Spleen (tissue), 11 donors: ENCODE measurements at regions not wholly inside any gene's neighbourhood (a gene's known extent, or its start where the extent isn't known, plus 50 kb on each side); places are given as distances from the start of the nearest gene placed in this dataset.

Source experiments
- DNase-seq: peaks from one replicate; pipeline ENCODE4 v3.0.0-alpha.2; 2020
- H3K27ac ChIP-seq, 8 donors: fragments of 200-600 bp; sonication (generic) in 7 of 8; 1 replicate in 4 of 8; 2 replicates in 4 of 8; pipeline versions ENCODE4 v1.5.0 to v1.8.0; 2016 to 2021; ENCODE audit warnings: inconsistent platforms in 4 of 8, mild to moderate bottlenecking in 4 of 8, moderate library complexity in 1 of 8
- H3K27me3 ChIP-seq, 7 donors: fragments of 200-600 bp; sonication (generic) in 6 of 7; replicated peaks in 1 of 7; 1 replicate in 4 of 7; 2 replicates in 3 of 7; pipeline versions ENCODE4 v1.5.0 to v1.8.0; 2016 to 2021; ENCODE audit warnings: inconsistent platforms in 3 of 7, mild to moderate bottlenecking in 1 of 7
- H3K36me3 ChIP-seq, 6 donors: fragments of 200-600 bp; sonication (generic) in 5 of 6; 1 replicate in 4 of 6; 2 replicates in 2 of 6; pipeline versions ENCODE4 v1.5.0 to v1.8.0; 2016 to 2021; ENCODE audit warnings: inconsistent platforms in 2 of 6
- H3K4me1 ChIP-seq, 6 donors: fragments of 200-600 bp; sonication (generic) in 5 of 6; 1 replicate in 3 of 6; 2 replicates in 3 of 6; pipeline versions ENCODE4 v1.5.0 to v1.8.0; 2016 to 2021; ENCODE audit warnings: inconsistent platforms in 3 of 6
- H3K4me3 ChIP-seq, 8 donors: fragments of 200-600 bp; sonication (generic) in 7 of 8; 1 replicate in 4 of 8; 2 replicates in 4 of 8; pipeline versions ENCODE4 v1.5.0 to v1.8.0; 2016 to 2021; ENCODE audit warnings: inconsistent platforms in 4 of 8, mild to moderate bottlenecking in 4 of 8, moderate library complexity in 2 of 8
- H3K9me3 ChIP-seq, 8 donors: fragments of 200-600 bp; sonication (generic) in 7 of 8; 1 replicate in 4 of 8; 2 replicates in 4 of 8; pipeline versions ENCODE4 v1.5.0 to v1.8.0; 2016 to 2021; ENCODE audit warnings: inconsistent platforms in 4 of 8
- CTCF ChIP-seq, 11 experiments: fragments of 200-600 bp in 7 of 11; fragments of 450-650 bp in 4 of 11; sonication (generic) in 4 of 11; IDR thresholded peaks in 8 of 11; conservative IDR thresholded peaks in 3 of 11; 1 replicate in 7 of 11; 2 replicates in 4 of 11; pipeline versions ENCODE4 v1.4.0 to v1.8.0; 2016 to 2021; ENCODE audit warnings: antibody characterized with exemption in 11 of 11, inconsistent platforms in 4 of 11, mild to moderate bottlenecking in 1 of 11
- POLR2A ChIP-seq, 3 donors: fragments of 450-650 bp; IDR thresholded peaks; one replicate each; pipeline ENCODE4 v1.5.1; 2017; ENCODE audit warnings: antibody characterized with exemption in 3 of 3, mild to moderate bottlenecking in 1 of 3
- POLR2AphosphoS5 ChIP-seq, 3 donors: sonication (generic); formaldehyde crosslinking; IDR thresholded peaks; one replicate each; pipeline ENCODE4 v1.5.1; 2017; ENCODE audit warnings: antibody characterized with exemption in 3 of 3
- WGBS, 5 donors: extraction: QIAGEN DNeasy Blood & Tissue Kit in 3 of 5; methylation state at CpG; one replicate each; pipeline versions ENCODE4 v1.1.5 to v1.1.7; 2013 to 2018; 5-methylcytosine and 5-hydroxymethylcytosine counted together
- intact Hi-C: fragments of 100-400 bp; cut with DNase I; formaldehyde crosslinking; loops from one replicate; pipeline ENCODE4 v1.15.0; 2023; ENCODE audit warnings: low total_unique reads
- donor health status: healthy with polysubstance abuse.
- donor health status: DM: no; HTN: no; CAD: no; lungs with moderate emphysema.
- donor health status: DM: no; HTN: no; CAD: no.
- donor health status: Bipolar disorder and iron deficiency.
- donor health status: healthy.
- donor health status: DM: no; HTN: no; CAD: no.
- donor health status: DM: yes; HTN: yes; CAD: no.

GRCh38 chr6:121523628-121524027, 88.2 kb downstream of the GJA1 start:
- no peak overlapping the region for H3K27ac ChIP-seq
- DNase-seq = no peak
- H3K4me3 ChIP-seq = no peak overlapping the region
- H3K4me1 ChIP-seq = no peaks in the 10 kb centered on the region
- H3K36me3 ChIP-seq = no peaks in the 10 kb centered on the region
- intact Hi-C loops = no loop called here
- H3K9me3 ChIP-seq = no peaks in the 10 kb centered on the region
- TF ChIP-seq POLR2AphosphoS5 (IDR thresholded peaks at IDR 0.05) (no peak), POLR2A (IDR thresholded peaks at IDR 0.05) (no peak), CTCF (IDR thresholded peaks at IDR 0.05 in 8 of 11, conservative IDR thresholded peaks at IDR 0.05 in 3 of 11) (no peak)
- H3K27me3 ChIP-seq = no peaks in the 10 kb centered on the region
- WGBS, 5 donors = 84 to 95% (median 88%) methylated on average over 7 of the region's 7 CpGs

- Histone ChIP-seq H3K9me3 (no peaks in the 10 kb centered on the region), H3K36me3 (no peaks in the 10 kb centered on the region), H3K27ac (no peak overlapping the region), H3K27me3 (no peaks in the 10 kb centered on the region), H3K4me3 (no peak overlapping the region), H3K4me1 (no peaks in the 10 kb centered on the region)
- DNase-seq = no peak
- 70 to 88% (median 74%) methylated on average over 1 of the region's 1 CpG for WGBS, 5 donors
- TF ChIP-seq CTCF (IDR thresholded peaks at IDR 0.05 in 8 of 11, conservative IDR thresholded peaks at IDR 0.05 in 3 of 11) (no peak), POLR2AphosphoS5 (IDR thresholded peaks at IDR 0.05) (no peak), POLR2A (IDR thresholded peaks at IDR 0.05) (no peak)
- intact Hi-C loops = no loop called here
These were observed 90.8 kb downstream of the GJA1 start for GRCh38 chr6:121526282-121526681.

- intact Hi-C loops = no loop called here
- no peaks in the 10 kb centered on the region for H3K9me3 ChIP-seq
- H3K27ac ChIP-seq = no peak overlapping the region
- no peaks in the 10 kb centered on the region for H3K36me3 ChIP-seq
- H3K4me3 ChIP-seq = no peak overlapping the region
- H3K27me3 ChIP-seq = no peaks in the 10 kb centered on the region
- no peak for DNase-seq
- WGBS, 5 donors = 55 to 68% (median 59%) methylated on average over 4 of the region's 4 CpGs
- no peak for TF ChIP-seq POLR2A (IDR thresholded peaks at IDR 0.05)
- TF ChIP-seq CTCF (IDR thresholded peaks at IDR 0.05 in 8 of 11, conservative IDR thresholded peaks at IDR 0.05 in 3 of 11) = no peak
- TF ChIP-seq POLR2AphosphoS5 (IDR thresholded peaks at IDR 0.05) = no peak
- no peaks in the 10 kb centered on the region for H3K4me1 ChIP-seq
These were observed 96.3 kb downstream of the GJA1 start for GRCh38 chr6:121531658-121532169.

- TF ChIP-seq POLR2A (IDR thresholded peaks at IDR 0.05) (no peak), POLR2AphosphoS5 (IDR thresholded peaks at IDR 0.05) (no peak), CTCF (IDR thresholded peaks at IDR 0.05 in 8 of 11, conservative IDR thresholded peaks at IDR 0.05 in 3 of 11) (no peak)
- intact Hi-C loops = no loop called here
- no peak for DNase-seq
- Histone ChIP-seq H3K36me3 (no peaks in the 10 kb centered on the region), H3K27ac (no peak overlapping the region), H3K9me3 (no peaks in the 10 kb centered on the region), H3K4me1 (no peaks in the 10 kb centered on the region), H3K27me3 (no peaks in the 10 kb centered on the region), H3K4me3 (no peak overlapping the region)
- 72 to 89% (median 84%) methylated on average over 3 of the region's 3 CpGs for WGBS, 5 donors
These were observed 97.9 kb downstream of the GJA1 start for GRCh38 chr6:121533321-121533841.
